HEK293 (cell line): ENCODE measurements at regions not wholly inside any gene's neighbourhood (a gene's known extent, or its start where the extent isn't known, plus 50 kb on each side); places are given as distances from the start of the nearest gene placed in this dataset.

ENCODE experiments used
- CTCF ChIA-PET: fragments of 350-600 bp; formaldehyde crosslinking; extraction: SDS; loops from one replicate; lab custom pipeline; 2021; ENCODE audit warnings: antibody characterized with exemption; lab: Yijun Ruan, JAX
- POLR2A ChIA-PET: fragments of 300-600 bp; formaldehyde crosslinking; extraction: SDS; loops from one replicate; lab custom pipeline; 2020; ENCODE audit warnings: antibody characterized with exemption, inconsistent platforms; lab: Yijun Ruan, JAX
- H3K27ac ChIP-seq: fragments of 200-500 bp; sonication (Bioruptor generic); 2 replicates; pipeline ENCODE4 v1.5.1; 2014; ENCODE audit warnings: low read depth, low read length, control low read depth, inconsistent platforms; ENCODE audit errors: extremely low read depth
- H3K36me3 ChIP-seq, 2 experiments: fragments of 200-500 bp in 1 of 2; sonication (Bioruptor generic) in 1 of 2; 1 replicate in 1 of 2; 2 replicates in 1 of 2; pipeline ENCODE4 v1.5.1; 2014 to 2017; ENCODE audit warnings: inconsistent platforms in 2 of 2, low read length in 2 of 2; ENCODE audit not compliant: control insufficient read depth in 2 of 2, insufficient read depth in 1 of 2
- H3K4me1 ChIP-seq: fragments of 200-500 bp; sonication (Bioruptor generic); 2 replicates; pipeline ENCODE4 v1.5.1; 2014; ENCODE audit warnings: mild to moderate bottlenecking, low read length, inconsistent platforms; ENCODE audit not compliant: control insufficient read depth, insufficient read depth
- H3K4me3 ChIP-seq: 2 replicates; pipeline ENCODE4 v1.5.1; 2011; ENCODE audit warnings: low read depth, mild to moderate bottlenecking, control low read depth, low read length, moderate library complexity
- H3K9me3 ChIP-seq: fragments of 200-500 bp; sonication (Bioruptor generic); 2 replicates; pipeline ENCODE4 v1.5.1; 2014; ENCODE audit warnings: low read depth, low read length, inconsistent platforms; ENCODE audit not compliant: control insufficient read depth, insufficient read depth
- AEBP2 ChIP-seq: fragments of 450-650 bp; formaldehyde crosslinking; IDR thresholded peaks from 2 replicates; pipeline ENCODE4 v1.5.1; 2016; ENCODE audit warnings: missing biosample characterization, missing genetic modification characterization, borderline replicate concordance
- IKZF3 ChIP-seq: fragments of 450-650 bp; IDR thresholded peaks from 2 replicates; pipeline ENCODE4 v1.5.0; 2018; ENCODE audit warnings: missing biosample characterization, mild to moderate bottlenecking, missing genetic modification characterization, moderate library complexity
- RBAK ChIP-seq: fragments of 450-650 bp; formaldehyde crosslinking; IDR thresholded peaks from 2 replicates; pipeline ENCODE4 v1.5.1; 2016; ENCODE audit warnings: missing biosample characterization, missing genetic modification characterization
- SALL2 ChIP-seq: fragments of 450-650 bp; formaldehyde crosslinking; IDR thresholded peaks from 2 replicates; pipeline ENCODE4 v1.5.0; 2017; ENCODE audit warnings: missing biosample characterization, mild to moderate bottlenecking, missing genetic modification characterization, borderline replicate concordance
- SCRT2 ChIP-seq: fragments of 450-650 bp; formaldehyde crosslinking; IDR thresholded peaks from 2 replicates; pipeline ENCODE4 v1.5.1; 2016; ENCODE audit warnings: missing biosample characterization, missing genetic modification characterization
- YY2 ChIP-seq: fragments of 450-650 bp; formaldehyde crosslinking; IDR thresholded peaks from 2 replicates; pipeline ENCODE4 v1.5.1; 2016; ENCODE audit warnings: missing biosample characterization, missing genetic modification characterization
- ZBTB20 ChIP-seq: fragments of 450-650 bp; formaldehyde crosslinking; IDR thresholded peaks from 2 replicates; pipeline ENCODE4 v1.5.1; 2016; ENCODE audit warnings: missing biosample characterization, missing genetic modification characterization
- ZBTB21 ChIP-seq: fragments of 450-650 bp; formaldehyde crosslinking; IDR thresholded peaks from 2 replicates; pipeline ENCODE4 v1.5.1; 2017; ENCODE audit warnings: missing biosample characterization, missing genetic modification characterization
- ZEB2 ChIP-seq: fragments of 450-650 bp; formaldehyde crosslinking; IDR thresholded peaks from 2 replicates; pipeline ENCODE4 v1.5.1; 2016; ENCODE audit warnings: missing biosample characterization, missing genetic modification characterization
- ZNF114 ChIP-seq: fragments of 450-650 bp; formaldehyde crosslinking; IDR thresholded peaks from 2 replicates; pipeline ENCODE4 v1.5.0; 2017; ENCODE audit warnings: missing biosample characterization, missing genetic modification characterization
- ZNF155 ChIP-seq: fragments of 450-650 bp; formaldehyde crosslinking; IDR thresholded peaks from 2 replicates; pipeline ENCODE4 v1.5.1; 2016; ENCODE audit warnings: missing biosample characterization, missing genetic modification characterization
- ZNF19 ChIP-seq: fragments of 450-650 bp; formaldehyde crosslinking; IDR thresholded peaks from 2 replicates; pipeline ENCODE4; 2016; ENCODE audit warnings: missing biosample characterization, missing genetic modification characterization, low read depth
- ZNF221 ChIP-seq: fragments of 450-650 bp; formaldehyde crosslinking; IDR thresholded peaks from 2 replicates; pipeline ENCODE4 v1.5.1; 2017; ENCODE audit warnings: missing biosample characterization, missing genetic modification characterization, borderline replicate concordance
- ZNF324 ChIP-seq: fragments of 450-650 bp; formaldehyde crosslinking; IDR thresholded peaks from 2 replicates; pipeline ENCODE4 v1.5.1; 2016; ENCODE audit warnings: missing biosample characterization, missing genetic modification characterization
- ZNF404 ChIP-seq: fragments of 450-650 bp; formaldehyde crosslinking; IDR thresholded peaks from 2 replicates; pipeline ENCODE4 v1.5.1; 2017; ENCODE audit warnings: missing biosample characterization, missing genetic modification characterization
- ZNF426 ChIP-seq: fragments of 450-650 bp; formaldehyde crosslinking; IDR thresholded peaks from 2 replicates; pipeline ENCODE4 v1.5.1; 2017; ENCODE audit warnings: missing biosample characterization, missing genetic modification characterization, mild to moderate bottlenecking, inconsistent platforms, moderate library complexity
- ZNF518A ChIP-seq: fragments of 450-650 bp; formaldehyde crosslinking; conservative IDR thresholded peaks from 2 replicates; pipeline ENCODE4 v1.5.1; 2016; ENCODE audit warnings: low read depth, missing biosample characterization, missing genetic modification characterization
- ZNF596 ChIP-seq: fragments of 450-650 bp; IDR thresholded peaks from 2 replicates; pipeline ENCODE4 v1.5.0; 2018; ENCODE audit warnings: missing biosample characterization, mild to moderate bottlenecking, missing genetic modification characterization, moderate library complexity
- ZNF600 ChIP-seq: fragments of 450-650 bp; formaldehyde crosslinking; IDR thresholded peaks from 2 replicates; pipeline ENCODE4 v1.5.1; 2016; ENCODE audit warnings: missing biosample characterization, missing genetic modification characterization
- ZNF623 ChIP-seq: fragments of 450-650 bp; formaldehyde crosslinking; IDR thresholded peaks from 2 replicates; pipeline ENCODE4 v1.5.1; 2016; ENCODE audit warnings: missing biosample characterization, missing genetic modification characterization
- ZNF701 ChIP-seq: fragments of 450-650 bp; formaldehyde crosslinking; IDR thresholded peaks from 2 replicates; pipeline ENCODE4 v1.5.1; 2016; ENCODE audit warnings: missing biosample characterization, missing genetic modification characterization
- ZSCAN16 ChIP-seq: fragments of 450-650 bp; formaldehyde crosslinking; IDR thresholded peaks from 2 replicates; pipeline ENCODE4 v1.5.1; 2016; ENCODE audit warnings: missing biosample characterization, missing genetic modification characterization
- TF ChIP-seq, protein P1 (sequence below): fragments of 450-650 bp; formaldehyde crosslinking; IDR thresholded peaks from 2 replicates; pipeline ENCODE4 v1.5.1; 2016; ENCODE audit warnings: missing biosample characterization, missing genetic modification characterization

- no peak for TF ChIP-seq IKZF3 (tag by site-specific recombination)
- TF ChIP-seq AEBP2, result no peak
- TF ChIP-seq SCRT2 (tag by site-specific recombination), result no peak
- TF ChIP-seq ZNF426 (tag by site-specific recombination), result no peak
- no peak for TF ChIP-seq ZNF596
- no peaks in the 10 kb centered on the region for H3K9me3 ChIP-seq
- no peaks in the 10 kb centered on the region for H3K36me3 ChIP-seq
- CTCF ChIA-PET, result no interaction called here
- H3K27ac ChIP-seq, result no peak overlapping the region
- no peaks in the 10 kb centered on the region for H3K4me1 ChIP-seq
- POLR2A ChIA-PET, result no interaction called here
- H3K4me3 ChIP-seq, result no peak overlapping the region
Measured at GRCh38 chr10:53430127-53430891, 657.7 kb upstream of the MBL2 start.

- no peak overlapping the region for H3K4me3 ChIP-seq
- no peaks in the 10 kb centered on the region for H3K36me3 ChIP-seq
- H3K9me3 ChIP-seq, result no peaks in the 10 kb centered on the region
- ChIA-PET POLR2A (no interaction called here), CTCF (interaction anchor here (0.7 kb wide), 1 partner anchor 16 kb away, joined by 4 read pairs; no protein-coding TSS in a partner anchor)
- no peak overlapping the region for H3K27ac ChIP-seq
- no peak for TF ChIP-seq ZNF221
- no peak for TF ChIP-seq ZNF19 (tag by site-specific recombination)
- TF ChIP-seq RBAK (tag by site-specific recombination), result no peak
- H3K4me1 ChIP-seq, result no peaks in the 10 kb centered on the region
Measured at GRCh38 chr10:53422223-53422888, 649.8 kb upstream of the MBL2 start.

DNA sequence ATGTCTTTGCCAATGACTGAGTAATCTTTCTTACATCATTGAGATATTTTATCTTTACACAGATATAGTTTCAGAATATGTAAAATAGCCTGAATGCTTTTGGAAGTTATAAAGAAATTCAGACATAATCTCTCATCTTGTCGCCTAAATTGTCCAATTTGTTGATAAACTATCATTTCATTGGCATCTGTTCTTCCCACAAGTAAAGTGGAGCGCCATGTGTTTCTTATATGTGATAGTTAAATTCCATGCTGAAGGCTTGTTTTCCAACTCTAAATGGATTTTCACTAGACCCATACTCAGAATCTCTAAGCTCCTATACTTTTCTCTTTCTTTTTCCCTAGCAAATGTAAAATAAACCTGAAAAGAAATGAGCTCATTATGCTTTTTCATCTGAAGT is 640.1 kb upstream of the MBL2 start:
- POLR2A ChIA-PET, result no interaction called here
- CTCF ChIA-PET, result interaction anchor here (0.6 kb wide), 1 partner anchor 137 kb away, joined by 3 read pairs; no protein-coding TSS in a partner anchor
- Histone ChIP-seq H3K36me3 (no peaks in the 10 kb centered on the region), H3K4me1 (no peaks in the 10 kb centered on the region), H3K9me3 (no peaks in the 10 kb centered on the region), H3K4me3 (no peak overlapping the region), H3K27ac (no peak overlapping the region)
- TF ChIP-seq ZNF623, result no peak
- no peak for TF ChIP-seq ZBTB21 (tag by site-specific recombination)
- no peak for TF ChIP-seq ZNF600
- no peak for TF ChIP-seq ZNF114 (tag by site-specific recombination)
- TF ChIP-seq ZNF404 (tag by site-specific recombination), result no peak
- no peak for TF ChIP-seq ZNF701 (tag by site-specific recombination)
- TF ChIP-seq ZEB2, result no peak
- no peak for TF ChIP-seq ZBTB20 (tag by site-specific recombination)
- no peak for TF ChIP-seq SALL2 (tag by site-specific recombination)
- no peak for TF ChIP-seq ZNF518A
- no peak for TF ChIP-seq ZNF324
- TF ChIP-seq, protein P1, sequence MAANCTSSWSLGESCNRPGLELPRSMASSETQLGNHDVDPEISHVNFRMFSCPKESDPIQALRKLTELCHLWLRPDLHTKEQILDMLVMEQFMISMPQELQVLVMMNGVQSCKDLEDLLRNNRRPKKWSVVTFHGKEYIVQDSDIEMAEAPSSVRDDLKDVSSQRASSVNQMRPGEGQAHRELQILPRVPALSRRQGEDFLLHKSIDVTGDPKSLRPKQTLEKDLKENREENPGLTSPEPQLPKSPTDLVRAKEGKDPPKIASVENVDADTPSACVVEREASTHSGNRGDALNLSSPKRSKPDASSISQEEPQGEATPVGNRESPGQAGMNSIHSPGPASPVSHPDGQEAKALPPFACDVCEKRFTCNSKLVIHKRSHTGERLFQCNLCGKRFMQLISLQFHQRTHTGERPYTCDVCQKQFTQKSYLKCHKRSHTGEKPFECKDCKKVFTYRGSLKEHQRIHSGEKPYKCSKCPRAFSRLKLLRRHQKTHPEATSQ (tag by site-specific recombination), result no peak
- TF ChIP-seq YY2 (tag by site-specific recombination), result no peak
- TF ChIP-seq ZNF155 (tag by site-specific recombination), result no peak
- TF ChIP-seq ZSCAN16 (tag by site-specific recombination), result no peak
- TF ChIP-seq, all 188 proteins: peak for 0
